SJCRH30 (cell line): ENCODE measurements at regions not wholly inside any gene's neighbourhood (a gene's known extent, or its start where the extent isn't known, plus 50 kb on each side); places are given as distances from the start of the nearest gene placed in this dataset.
"Not testable (repeated sequence)": the region's sequence is repeated elsewhere in the genome, so short reads cannot be mapped to it uniquely, and the experiment has no call there.

Experiments
- DNase-seq, 2 experiments: peaks; one replicate each; pipeline ENCODE4 v3.0.0-alpha.2; 2015 to 2020
- H3K27ac ChIP-seq: fragments of 250-450 bp; sonication (Bioruptor Pico); 2 replicates; pipeline ENCODE4 v1.5.1; 2020; ENCODE audit warnings: mild to moderate bottlenecking, moderate library complexity
- H3K27me3 ChIP-seq: fragments of 250-450 bp; sonication (Bioruptor Pico); 2 replicates; pipeline ENCODE4 v1.5.1; 2020; ENCODE audit warnings: mild to moderate bottlenecking, moderate library complexity
- H3K36me3 ChIP-seq: fragments of 250-450 bp; sonication (Bioruptor Pico); 2 replicates; pipeline ENCODE4 v1.5.1; 2020; ENCODE audit warnings: mild to moderate bottlenecking, moderate library complexity
- H3K4me1 ChIP-seq: fragments of 250-450 bp; sonication (Bioruptor Pico); 2 replicates; pipeline ENCODE4 v1.5.1; 2020; ENCODE audit warnings: mild to moderate bottlenecking, moderate library complexity
- H3K4me3 ChIP-seq: fragments of 250-450 bp; sonication (Bioruptor Pico); 2 replicates; pipeline ENCODE4 v1.5.1; 2020; ENCODE audit warnings: mild to moderate bottlenecking, moderate library complexity
- H3K9me3 ChIP-seq: fragments of 250-450 bp; sonication (Bioruptor Pico); replicated peaks from 2 replicates; pipeline ENCODE4 v1.5.1; 2020; ENCODE audit warnings: mild to moderate bottlenecking, moderate library complexity

GRCh38 chr19:14267224-14267741 lies 61.3 kb upstream of the ADGRL1 start:
- H3K4me1 ChIP-seq, result no peaks in the 10 kb centered on the region
- no peak overlapping the region for H3K4me3 ChIP-seq
- DNase-seq, result no peak
- no peaks in the 10 kb centered on the region for H3K9me3 ChIP-seq
- H3K27ac ChIP-seq, result no peak overlapping the region
- no peaks in the 10 kb centered on the region for H3K36me3 ChIP-seq
- H3K27me3 ChIP-seq, result peaks cover 9% of the 10 kb centered on the region; the same call in 1 of the 2 replicates

- not testable (repeated sequence) for H3K27me3 ChIP-seq, DNase-seq, H3K4me3 ChIP-seq, H3K36me3 ChIP-seq, H3K9me3 ChIP-seq, H3K27ac ChIP-seq, H3K4me1 ChIP-seq
Measured at GRCh38 chr19:14266208-14266607, 60.2 kb upstream of the ADGRL1 start.

GRCh38 chr19:14265290-14266036 lies 59.5 kb upstream of the ADGRL1 start:
- no peak for DNase-seq
- peaks cover 9% of the 10 kb centered on the region; the same call in 1 of the 2 replicates for H3K27me3 ChIP-seq
- no peaks in the 10 kb centered on the region for H3K36me3 ChIP-seq
- H3K9me3 ChIP-seq, result no peaks in the 10 kb centered on the region
- H3K4me1 ChIP-seq, result no peaks in the 10 kb centered on the region
- H3K4me3 ChIP-seq, result no peak overlapping the region
- no peak overlapping the region for H3K27ac ChIP-seq

- H3K4me1 ChIP-seq, H3K4me3 ChIP-seq, DNase-seq, H3K9me3 ChIP-seq, H3K27me3 ChIP-seq, H3K27ac ChIP-seq, H3K36me3 ChIP-seq: not testable (repeated sequence)
Measured at GRCh38 chr19:14255902-14256649, 50.1 kb upstream of the ADGRL1 start.
